ENCODE measurements at regions not wholly inside any gene's neighbourhood (a gene's known extent, or its start where the extent isn't known, plus 50 kb on each side); places are given as distances from the start of the nearest gene placed in this dataset.
A peak's percentile ranks its signal among the peaks of the same experiment; 100 is the strongest.
"Not testable (repeated sequence)": the region's sequence is repeated elsewhere in the genome, so short reads cannot be mapped to it uniquely, and the experiment has no call there.

DNA sequence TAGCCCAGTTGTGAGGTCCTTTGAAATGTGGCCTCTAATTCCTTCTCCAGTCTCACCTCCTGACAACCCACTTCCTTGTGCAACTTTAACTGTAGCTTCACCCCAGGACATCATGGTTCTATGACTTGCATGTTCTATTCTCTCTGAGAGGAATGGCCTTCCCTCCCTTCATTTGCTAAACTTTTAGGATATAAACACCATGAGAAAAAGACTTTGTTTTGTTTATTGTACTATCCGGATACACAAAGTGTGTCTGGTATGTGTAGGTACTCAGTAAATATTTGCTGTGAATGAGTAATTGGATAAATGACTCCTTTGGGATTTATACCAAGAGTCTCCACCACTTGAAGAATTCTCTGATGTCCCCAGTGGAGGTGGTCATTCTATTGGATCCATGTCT lies 547.6 kb downstream of the INSC start:
- no peak for DNase-seq (ENCODE audit: low read depth)

DNA sequence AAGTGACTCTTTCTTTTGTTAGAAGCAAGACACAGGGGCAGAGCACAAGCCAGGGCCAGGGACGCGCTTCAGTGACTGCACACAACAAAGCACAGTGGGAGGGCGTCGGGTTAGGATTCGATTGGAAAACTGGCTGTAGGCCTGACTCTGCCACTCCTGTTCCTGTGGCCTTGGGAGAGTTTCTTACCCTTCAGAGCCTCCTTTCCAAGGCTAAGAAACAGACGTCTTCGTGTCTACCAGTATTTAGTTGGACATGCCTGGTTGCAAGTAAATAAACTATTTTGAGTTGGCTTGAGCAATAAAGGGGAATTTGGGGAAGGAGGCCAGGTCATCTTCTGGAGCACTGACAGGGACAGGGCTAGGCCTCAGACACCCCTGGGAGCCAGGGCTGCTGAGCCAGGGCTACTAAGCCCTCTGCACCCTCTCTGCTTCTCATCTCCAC lies 549.1 kb downstream of the INSC start:
- DNase-seq (ENCODE audit: low read depth), result peak; percentile 10

DNA sequence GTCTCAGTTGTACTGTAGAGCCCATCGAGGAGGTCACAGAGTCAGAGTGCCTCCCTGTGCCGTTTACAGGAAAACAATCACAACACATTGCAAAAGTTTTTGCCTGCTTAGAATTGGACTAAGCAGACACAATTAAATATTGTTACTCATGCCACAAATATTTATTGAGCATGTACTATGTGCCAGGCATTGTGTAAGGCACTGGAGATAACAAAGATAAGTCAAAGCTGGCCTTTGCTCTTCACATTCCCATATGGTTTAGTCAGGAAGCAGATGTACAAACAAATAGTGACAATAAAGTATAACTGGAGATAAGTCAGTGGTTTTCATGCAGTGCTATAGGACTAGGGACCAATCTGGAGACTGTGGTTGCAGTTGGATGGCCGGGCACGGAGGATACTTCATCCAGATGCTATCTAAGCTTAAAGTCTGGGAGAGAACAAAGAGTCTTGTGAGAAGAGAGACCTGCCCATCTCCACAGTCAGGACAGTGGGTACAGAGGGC lies 550.7 kb downstream of the INSC start:
- DNase-seq (ENCODE audit: low read depth), result peak; percentile 92

DNA sequence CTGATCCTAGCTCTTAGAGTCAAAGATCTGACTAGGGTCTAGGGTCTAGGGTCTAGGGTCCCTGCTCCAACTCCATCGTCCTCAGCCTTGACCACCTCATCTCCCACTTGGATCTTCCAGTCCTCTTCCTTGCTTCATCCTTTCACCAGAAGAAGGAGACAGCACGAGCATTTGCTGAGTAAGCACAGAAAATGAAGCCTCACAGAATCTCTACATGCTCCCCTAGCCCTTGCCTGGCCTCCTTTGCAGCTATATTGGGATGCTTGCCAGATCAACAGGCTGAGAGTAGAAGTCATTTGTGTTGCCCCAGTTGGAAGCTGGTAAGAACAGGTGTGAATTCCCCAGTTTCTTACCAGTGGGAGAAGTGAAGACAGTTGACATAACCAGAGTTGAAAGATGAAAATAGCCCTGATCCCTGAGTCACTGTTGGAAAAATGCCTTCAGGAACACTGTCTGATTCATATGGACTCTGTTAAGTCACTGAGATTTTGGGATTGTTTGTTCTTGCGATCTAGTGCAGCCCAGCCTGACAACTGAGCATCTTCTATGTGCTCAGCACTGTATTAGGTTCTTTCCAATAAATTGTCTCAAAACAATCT lies 552.5 kb downstream of the INSC start:
- DNase-seq (ENCODE audit: low read depth), result peak; percentile 67

DNA sequence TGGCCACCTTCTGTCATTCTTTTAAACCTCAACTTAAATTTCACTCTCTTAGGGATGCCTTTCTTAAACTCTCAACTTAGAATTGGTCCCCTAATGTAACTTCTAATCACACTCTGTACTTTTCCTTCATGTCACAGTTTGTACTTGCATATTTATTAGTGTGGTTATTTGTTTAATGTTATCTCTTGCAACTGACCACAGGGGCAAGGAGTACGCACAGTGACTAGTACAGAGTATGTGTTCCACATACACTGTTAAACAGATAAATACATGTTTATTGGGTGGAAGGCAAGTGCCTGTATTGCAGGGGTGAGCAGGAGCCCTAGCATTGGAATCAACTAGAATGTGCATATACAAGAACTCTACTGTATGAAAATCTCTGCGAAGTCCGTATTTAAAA lies 554.0 kb downstream of the INSC start:
- DNase-seq (ENCODE audit: low read depth), result no peak

- DNase-seq (ENCODE audit: low read depth), result peak; percentile 44
These were observed 555.9 kb downstream of the INSC start for GRCh38 chr11:15670520-15671070.

GRCh38 chr11:15671216-15671615 lies 556.5 kb downstream of the INSC start:
- DNase-seq (ENCODE audit: low read depth), result no peak

GRCh38 chr11:15672825-15673224 lies 558.1 kb downstream of the INSC start:
- DNase-seq (ENCODE audit: low read depth), result no peak

- peak; percentile 61 for DNase-seq (ENCODE audit: low read depth)
These were observed 558.7 kb downstream of the INSC start for GRCh38 chr11:15673408-15673831.

DNA sequence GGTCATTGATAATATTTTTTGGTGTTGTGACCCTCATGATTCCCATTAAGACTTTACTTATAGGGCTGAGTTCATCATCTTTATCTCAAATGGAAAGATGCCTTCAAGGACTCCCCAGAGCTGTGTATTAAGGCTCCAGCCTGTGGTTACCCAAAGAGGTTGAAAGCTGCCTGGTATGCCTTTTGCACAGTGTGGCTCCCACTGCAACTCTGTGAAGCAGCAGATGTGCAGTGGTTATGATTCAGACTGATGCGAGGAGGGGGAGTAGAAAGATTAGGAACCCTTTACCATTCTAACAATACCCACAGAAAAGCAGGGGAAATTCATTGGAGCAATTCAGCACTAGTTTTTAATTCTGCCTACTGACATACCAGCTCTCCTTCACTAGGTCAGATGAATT lies 560.0 kb downstream of the INSC start:
- DNase-seq (ENCODE audit: low read depth), result no peak

DNA sequence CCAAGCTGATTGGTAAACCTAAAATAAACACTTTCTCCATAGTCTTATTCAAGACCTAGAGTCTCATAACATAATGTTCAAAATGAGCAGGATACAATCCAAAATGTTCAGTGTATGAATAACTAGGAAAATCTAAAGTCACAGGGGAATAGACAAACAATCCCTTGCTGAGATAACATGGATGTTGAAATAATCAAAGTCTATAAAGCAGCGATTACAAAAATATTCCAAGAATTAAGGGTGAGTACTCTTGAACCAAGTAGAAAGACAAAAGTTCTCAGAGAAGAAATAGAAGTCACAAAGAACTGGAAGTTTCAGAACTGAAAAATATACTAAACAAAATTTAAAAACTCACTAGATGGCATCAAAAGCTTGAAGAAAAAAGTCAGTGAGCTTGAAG lies 561.0 kb downstream of the INSC start:
- DNase-seq (ENCODE audit: low read depth), result no peak

GRCh38 chr11:15677181-15677580 lies 562.5 kb downstream of the INSC start:
- no peak for DNase-seq (ENCODE audit: low read depth)

DNA sequence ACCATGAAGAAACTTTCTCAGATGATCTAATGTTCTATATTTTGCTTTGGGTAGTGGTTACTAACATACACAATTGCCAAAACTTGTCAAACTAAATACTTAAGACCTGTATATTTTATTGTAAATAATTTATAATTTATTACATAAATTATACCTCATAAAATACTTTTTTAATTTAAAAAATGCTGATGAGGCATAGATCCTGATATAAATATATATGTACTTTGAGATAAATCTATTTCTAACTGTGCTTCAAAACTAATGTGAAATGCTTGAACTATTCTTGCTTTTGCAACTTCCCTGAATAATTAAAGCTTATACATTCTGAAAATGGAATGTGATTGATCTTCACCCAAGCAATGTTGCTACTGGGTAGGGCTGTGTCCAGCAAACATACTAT lies 568.8 kb downstream of the INSC start:
- no peak for DNase-seq (ENCODE audit: low read depth)

DNA sequence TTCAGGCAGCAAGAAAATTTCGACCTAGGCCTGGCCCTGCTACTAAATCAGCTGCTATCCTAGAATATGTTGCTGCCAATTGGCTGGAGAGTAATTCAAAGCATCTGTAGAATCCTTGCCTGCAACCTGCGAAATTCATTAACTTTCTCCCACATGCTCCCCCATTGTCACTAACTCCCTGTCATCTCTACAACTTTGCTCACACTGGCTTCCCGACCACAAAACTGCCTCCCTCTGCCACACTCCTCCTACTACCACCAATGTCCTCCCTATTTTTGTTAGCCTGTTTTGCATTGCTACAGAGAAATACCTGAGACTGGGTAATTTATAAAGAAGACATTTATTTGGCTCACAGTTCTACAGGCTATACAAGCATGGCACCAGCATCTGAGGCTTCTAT lies 570.6 kb downstream of the INSC start:
- DNase-seq (ENCODE audit: low read depth), result no peak

DNA sequence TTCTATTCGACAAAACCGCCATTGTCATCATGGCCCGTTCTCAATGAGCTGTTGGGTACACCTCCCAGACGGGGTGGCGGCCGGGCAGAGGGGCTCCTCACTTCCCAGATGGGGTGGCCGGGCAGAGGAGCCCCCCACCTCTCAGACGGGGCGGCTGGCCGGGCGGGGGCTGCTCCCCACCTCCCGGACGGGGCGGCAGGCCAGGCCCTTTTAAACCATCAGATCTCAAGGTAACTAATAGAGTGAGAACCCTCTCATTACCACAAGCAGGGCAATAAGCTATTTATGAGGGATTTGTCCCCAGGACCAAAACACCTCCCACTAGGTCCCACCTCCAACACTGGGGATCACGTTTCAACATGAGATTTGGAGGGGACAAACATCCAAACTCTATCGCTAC lies 571.5 kb downstream of the INSC start:
- not testable (repeated sequence) for DNase-seq (ENCODE audit: low read depth)

- DNase-seq (ENCODE audit: low read depth), result no peak
These were observed 572.6 kb downstream of the INSC start for GRCh38 chr11:15687342-15687741.

GRCh38 chr11:15688351-15688792 lies 573.6 kb downstream of the INSC start:
- DNase-seq (ENCODE audit: low read depth), result no peak

GRCh38 chr11:15690320-15690719 lies 575.6 kb downstream of the INSC start:
- no peak for DNase-seq (ENCODE audit: low read depth)

DNA sequence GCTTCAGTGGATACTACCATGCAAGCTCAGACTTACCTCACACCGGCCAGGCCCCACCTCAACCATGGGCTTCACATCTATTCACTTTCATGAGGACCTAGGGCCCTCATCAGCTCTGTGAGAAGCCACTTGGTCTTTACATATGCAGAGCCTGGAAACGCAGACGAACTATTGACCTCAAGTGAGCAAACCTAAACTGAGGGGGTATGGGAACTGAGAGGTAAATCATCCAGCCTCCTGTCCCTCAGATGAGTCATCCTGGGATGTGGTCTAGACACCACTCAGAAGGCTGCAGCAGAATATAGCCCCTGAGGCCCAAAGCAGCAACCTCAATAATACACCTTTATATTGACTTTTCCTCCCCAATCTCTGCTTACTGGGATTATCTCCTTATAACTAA lies 578.0 kb downstream of the INSC start:
- peak; percentile 25 for DNase-seq (ENCODE audit: low read depth)

DNA sequence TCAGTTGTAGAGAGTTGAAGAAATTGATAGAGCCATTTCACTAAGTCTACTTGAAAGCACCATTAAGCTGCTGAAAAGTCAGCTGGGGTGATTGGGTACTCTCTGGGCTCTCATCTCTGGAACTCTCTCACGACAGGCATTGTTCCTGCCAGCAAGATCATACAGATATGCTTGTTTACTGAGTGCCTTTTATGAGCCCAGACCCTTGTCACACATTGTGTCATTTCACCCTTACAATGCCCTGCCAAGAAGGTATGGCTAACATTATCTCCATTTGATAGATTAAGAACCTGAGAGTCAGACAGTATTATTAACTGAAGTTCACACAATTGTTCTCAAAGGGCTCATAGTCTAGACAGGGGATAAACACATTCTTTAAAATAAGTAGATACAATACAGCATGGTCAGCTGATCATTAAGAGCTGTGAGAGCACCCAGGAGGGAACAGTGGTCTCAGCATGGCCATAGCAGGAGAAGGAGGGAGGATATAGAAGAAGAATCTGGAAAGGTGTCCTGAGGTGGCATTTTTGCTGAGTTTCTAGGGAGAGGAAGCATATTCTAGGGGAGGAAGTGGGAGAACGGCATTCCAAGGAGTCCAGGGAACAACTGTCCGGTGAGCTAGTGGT lies 580.5 kb downstream of the INSC start:
- no peak for DNase-seq (ENCODE audit: low read depth)

DNA sequence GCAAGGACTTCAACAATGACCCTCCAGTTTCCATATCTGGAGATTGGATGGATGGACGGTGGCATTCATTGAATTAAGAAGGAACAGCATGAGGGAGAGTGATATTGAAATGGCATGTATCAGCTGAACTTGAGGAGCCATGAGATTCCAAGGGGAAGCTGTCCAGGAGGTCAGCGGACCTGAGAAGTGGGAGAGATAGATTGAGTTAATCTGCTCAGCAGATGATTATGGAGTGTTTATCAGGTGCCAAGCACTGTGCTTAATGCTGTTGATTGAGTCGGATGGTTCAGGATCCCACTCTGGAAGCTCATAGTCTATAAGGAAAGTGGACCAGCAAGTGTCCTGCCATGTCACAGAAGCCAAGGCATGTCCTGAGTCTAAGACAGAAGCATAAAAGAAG lies 581.3 kb downstream of the INSC start:
- no peak for DNase-seq (ENCODE audit: low read depth)

DNA sequence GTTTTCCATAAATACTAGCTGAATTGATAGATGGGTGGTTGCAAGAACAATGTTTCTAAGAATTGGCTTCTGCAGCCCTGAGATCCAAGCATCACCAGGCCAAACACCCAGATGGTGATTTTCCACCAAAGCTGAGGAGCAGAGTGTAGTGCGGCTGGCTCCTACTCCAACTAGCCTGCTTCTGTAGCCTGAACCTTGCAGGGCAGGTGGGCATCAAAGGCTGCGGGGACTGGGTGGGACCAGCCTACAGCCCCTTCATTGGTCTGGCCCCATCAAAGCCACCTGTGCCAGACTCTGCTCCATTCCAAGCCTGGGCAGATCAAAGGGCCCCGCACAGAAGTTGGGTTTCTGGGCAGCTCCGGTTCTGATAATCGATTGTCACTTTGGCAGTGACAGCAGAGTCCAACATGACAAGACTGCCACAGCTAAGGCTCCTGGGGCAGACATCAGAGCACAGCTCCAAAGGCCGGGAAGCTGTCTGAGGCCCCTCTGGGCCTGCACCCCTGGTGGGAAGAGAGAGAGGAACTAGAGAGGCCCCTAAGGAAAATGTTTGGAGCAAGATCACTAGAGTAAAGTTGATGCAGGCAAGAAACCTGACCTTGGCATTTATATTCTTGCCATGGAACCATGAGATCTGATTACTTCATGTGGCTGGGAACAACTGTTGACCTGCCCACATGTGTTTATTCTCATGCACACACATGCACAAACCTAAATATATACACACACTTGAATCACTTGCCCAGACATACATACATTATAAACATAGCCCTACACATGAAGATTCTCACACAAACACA lies 582.9 kb downstream of the INSC start:
- DNase-seq (ENCODE audit: low read depth), result no peak

DNA sequence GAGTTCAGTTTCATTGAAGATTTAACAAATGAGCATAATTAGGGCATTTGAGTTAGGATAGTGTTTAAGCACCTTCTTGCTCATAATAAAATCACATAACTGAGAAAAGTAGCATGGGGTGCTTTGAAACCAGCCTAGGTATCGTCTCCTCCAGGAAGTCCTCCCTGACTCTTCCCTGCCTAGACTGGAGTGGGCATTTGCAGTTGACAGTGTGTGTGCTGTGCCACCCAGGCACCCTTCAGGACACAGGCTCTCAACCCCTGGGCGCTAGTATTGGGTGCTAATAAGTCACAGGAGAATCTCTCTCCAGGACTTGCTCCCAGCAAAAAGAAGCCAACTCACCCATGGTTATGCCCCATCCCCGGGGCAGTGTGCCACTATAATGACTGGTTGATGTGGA lies 584.1 kb downstream of the INSC start:
- DNase-seq (ENCODE audit: low read depth), result no peak

Measured in EH (cell line).